K562 (cell line): ENCODE measurements at regions not wholly inside any gene's neighbourhood (a gene's known extent, or its start where the extent isn't known, plus 50 kb on each side); places are given as distances from the start of the nearest gene placed in this dataset.

Source experiments
- RERE ChIP-seq: sonication (generic); formaldehyde crosslinking; IDR thresholded peaks from 2 replicates; pipeline ENCODE4 v1.8.0; 2023; ENCODE audit warnings: missing genetic modification reagents, mild to moderate bottlenecking, borderline replicate concordance
- ZNF780A ChIP-seq: fragments of 250-450 bp; sonication (Bioruptor Pico); IDR thresholded peaks from 2 replicates; pipeline ENCODE4 v1.5.0; 2021; ENCODE audit warnings: mild to moderate bottlenecking
- TF ChIP-seq, protein P1 (sequence below): fragments of 450-650 bp; formaldehyde crosslinking; IDR thresholded peaks from 2 replicates; pipeline ENCODE4 v1.4.0; 2020; ENCODE audit warnings: mild to moderate bottlenecking, moderate library complexity
- TF ChIP-seq, protein P2 (sequence below): fragments of 450-650 bp; IDR thresholded peaks from 2 replicates; pipeline ENCODE4 v1.7.1; 2018; ENCODE audit warnings: mild to moderate bottlenecking, low read depth; ENCODE audit not compliant: partially characterized antibody

GRCh38 chr18:28682912-28683311, 506.0 kb upstream of the CDH2 start (continued):
- TF ChIP-seq RERE (CRISPR knock-in tag) (no peak), ZNF780A (CRISPR knock-in tag) (no peak)
- TF ChIP-seq, protein P1, sequence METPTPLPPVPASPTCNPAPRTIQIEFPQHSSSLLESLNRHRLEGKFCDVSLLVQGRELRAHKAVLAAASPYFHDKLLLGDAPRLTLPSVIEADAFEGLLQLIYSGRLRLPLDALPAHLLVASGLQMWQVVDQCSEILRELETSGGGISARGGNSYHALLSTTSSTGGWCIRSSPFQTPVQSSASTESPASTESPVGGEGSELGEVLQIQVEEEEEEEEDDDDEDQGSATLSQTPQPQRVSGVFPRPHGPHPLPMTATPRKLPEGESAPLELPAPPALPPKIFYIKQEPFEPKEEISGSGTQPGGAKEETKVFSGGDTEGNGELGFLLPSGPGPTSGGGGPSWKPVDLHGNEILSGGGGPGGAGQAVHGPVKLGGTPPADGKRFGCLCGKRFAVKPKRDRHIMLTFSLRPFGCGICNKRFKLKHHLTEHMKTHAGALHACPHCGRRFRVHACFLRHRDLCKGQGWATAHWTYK: no peak
- TF ChIP-seq, protein P2, sequence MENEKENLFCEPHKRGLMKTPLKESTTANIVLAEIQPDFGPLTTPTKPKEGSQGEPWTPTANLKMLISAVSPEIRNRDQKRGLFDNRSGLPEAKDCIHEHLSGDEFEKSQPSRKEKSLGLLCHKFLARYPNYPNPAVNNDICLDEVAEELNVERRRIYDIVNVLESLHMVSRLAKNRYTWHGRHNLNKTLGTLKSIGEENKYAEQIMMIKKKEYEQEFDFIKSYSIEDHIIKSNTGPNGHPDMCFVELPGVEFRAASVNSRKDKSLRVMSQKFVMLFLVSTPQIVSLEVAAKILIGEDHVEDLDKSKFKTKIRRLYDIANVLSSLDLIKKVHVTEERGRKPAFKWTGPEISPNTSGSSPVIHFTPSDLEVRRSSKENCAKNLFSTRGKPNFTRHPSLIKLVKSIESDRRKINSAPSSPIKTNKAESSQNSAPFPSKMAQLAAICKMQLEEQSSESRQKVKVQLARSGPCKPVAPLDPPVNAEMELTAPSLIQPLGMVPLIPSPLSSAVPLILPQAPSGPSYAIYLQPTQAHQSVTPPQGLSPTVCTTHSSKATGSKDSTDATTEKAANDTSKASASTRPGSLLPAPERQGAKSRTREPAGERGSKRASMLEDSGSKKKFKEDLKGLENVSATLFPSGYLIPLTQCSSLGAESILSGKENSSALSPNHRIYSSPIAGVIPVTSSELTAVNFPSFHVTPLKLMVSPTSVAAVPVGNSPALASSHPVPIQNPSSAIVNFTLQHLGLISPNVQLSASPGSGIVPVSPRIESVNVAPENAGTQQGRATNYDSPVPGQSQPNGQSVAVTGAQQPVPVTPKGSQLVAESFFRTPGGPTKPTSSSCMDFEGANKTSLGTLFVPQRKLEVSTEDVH: no peak
